GM12891 (cell line): ENCODE measurements at regions not wholly inside any gene's neighbourhood (a gene's known extent, or its start where the extent isn't known, plus 50 kb on each side); places are given as distances from the start of the nearest gene placed in this dataset.

ENCODE experiments used
- PAX5 ChIP-seq: IDR thresholded peaks from 2 replicates; pipeline ENCODE4 v1.6.1; 2011; ENCODE audit warnings: low read length, moderate library complexity, mild to moderate bottlenecking; ENCODE audit not compliant: insufficient read depth, severe bottlenecking
- POLR2A ChIP-seq: IDR thresholded peaks from 2 replicates; pipeline ENCODE4 v1.6.1; 2011; ENCODE audit warnings: low read depth, low read length, control low read depth
- POLR2AphosphoS5 ChIP-seq: IDR thresholded peaks from 2 replicates; pipeline ENCODE4 v1.6.1; 2011; ENCODE audit warnings: low read depth, low read length, control low read depth

DNA sequence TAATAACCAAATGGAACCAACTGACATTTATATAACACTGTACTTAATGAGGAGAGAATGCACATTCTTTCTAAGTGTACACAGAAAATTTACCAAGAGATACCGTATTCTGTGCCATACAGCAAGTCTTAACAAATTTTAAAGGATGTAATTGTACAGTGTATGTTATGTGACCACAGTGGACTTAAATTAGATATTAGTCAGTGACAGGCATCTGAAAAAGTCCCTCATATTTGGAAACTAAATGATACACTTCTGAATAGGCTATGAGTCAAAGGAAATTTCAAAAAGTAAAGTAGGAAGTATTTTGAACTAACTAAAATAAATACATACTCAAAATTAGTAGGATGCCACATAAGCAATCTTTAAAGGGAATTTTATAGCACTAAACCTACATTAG is 59.6 kb upstream of the P3H2 start:
- no peak for TF ChIP-seq POLR2A
- TF ChIP-seq PAX5 = no peak
- no peak for TF ChIP-seq POLR2AphosphoS5
